ENCODE measurements at regions not wholly inside any gene's neighbourhood (a gene's known extent, or its start where the extent isn't known, plus 50 kb on each side); places are given as distances from the start of the nearest gene placed in this dataset.

DNA sequence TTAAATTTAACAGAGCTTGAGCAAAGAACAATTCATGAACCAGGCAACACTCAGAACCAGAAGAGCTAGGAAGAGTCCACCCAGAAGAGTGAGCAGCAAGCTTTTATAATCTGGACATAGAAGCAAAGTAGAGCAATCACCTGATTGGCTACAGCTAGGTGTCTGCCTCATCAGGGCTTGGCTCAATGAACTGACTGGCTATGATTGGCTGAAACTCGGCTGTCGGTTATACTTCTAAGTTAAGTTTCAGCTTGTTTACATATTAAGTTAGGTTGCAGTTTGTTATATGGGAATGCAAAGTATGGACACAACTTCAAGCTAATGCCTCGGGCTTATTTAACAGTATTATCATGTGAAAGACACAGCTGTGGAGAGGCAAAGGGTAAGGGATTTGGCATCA is 63.2 kb upstream of the NABP1 start:
- DNase-seq = no peak

DNA sequence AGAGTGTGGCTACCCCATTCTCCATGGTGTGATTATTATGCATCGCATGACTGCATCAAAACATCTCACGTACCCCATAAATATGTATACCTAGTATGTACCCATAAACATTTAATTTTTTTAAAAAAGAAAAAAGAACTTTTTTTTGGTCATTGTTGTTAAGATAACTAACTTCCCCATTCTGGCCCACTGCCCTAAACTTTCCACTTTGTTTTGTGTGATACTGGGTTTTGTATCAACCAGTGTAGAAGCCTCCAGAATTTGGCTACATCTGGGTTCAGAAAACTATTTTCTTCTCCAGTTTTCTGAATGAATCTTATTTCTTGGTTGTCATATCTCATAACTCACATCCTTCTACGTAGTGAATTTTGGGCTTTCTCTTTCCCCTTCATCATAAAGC is 62.3 kb upstream of the NABP1 start:
- DNase-seq = no peak

DNA sequence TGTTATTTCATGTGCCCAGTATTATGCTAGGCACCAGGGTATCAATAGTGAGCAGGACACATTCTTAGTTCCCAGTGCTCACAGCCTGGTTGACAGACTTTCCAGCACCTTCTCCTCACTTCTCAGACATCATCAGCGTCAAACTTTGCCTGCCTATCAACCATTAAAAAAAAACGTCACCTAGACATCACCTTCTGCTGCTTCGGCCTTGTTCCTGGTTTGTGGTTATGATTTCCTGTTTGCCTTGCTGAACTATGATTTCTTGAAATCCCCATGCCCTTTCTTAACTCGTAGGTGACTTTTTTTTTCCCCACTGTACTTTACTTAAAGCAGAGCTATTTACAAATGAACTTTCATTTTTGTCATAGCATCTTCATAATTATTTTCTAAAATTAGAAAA is 60.4 kb upstream of the NABP1 start:
- no peak for DNase-seq

DNA sequence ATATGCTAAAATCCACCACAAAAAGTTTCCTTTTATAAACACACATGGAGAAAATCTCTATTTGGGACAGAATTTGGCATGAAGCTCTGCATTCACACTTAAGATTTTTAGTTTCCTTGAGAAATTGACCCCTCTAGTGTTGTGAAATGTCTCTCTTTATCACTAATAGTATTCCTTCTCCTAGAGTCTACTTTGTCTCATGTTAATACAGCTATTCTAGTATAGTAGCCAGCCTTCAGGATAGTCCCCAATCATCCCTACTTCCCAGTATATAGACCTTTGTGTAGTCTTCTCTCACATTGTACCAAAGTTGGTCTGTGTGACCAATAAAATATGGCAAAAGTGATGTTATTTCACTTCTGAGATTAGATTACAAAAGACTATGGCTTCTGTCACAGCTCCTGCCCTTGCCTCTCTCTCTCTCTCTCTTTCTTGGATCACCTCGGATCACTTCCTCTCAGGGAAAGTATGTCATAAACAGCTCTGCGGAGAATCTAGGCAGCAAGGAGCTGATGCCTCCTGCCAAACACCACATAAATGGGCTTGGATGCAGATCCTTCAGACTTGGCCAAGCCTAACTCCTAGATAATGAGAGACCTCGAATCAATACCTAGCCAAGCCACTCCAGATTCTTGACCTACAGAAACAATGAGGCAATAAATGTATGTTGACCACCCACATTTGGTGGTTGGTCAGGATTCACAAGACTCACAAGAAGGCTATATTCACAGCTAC is 59.7 kb upstream of the NABP1 start:
- no peak for DNase-seq

DNA sequence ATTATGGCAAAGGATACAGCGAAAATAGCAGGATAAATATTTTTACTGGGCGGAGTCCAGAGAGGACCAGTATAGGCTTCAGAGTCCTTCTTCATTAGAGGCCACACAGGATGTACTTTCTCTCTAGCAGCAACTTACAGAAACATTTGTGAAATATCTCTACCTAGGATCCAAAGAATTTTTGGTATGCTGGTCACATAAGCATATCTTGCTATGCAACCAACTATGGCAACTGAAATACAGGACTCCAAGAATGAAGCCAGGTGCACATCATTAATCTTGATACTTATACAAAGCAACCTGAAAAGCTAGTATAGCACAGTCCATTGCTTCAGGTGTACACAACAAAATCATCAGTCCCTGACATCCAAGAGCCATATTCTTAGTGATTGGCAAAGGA is 59.1 kb upstream of the NABP1 start:
- DNase-seq = no peak

DNA sequence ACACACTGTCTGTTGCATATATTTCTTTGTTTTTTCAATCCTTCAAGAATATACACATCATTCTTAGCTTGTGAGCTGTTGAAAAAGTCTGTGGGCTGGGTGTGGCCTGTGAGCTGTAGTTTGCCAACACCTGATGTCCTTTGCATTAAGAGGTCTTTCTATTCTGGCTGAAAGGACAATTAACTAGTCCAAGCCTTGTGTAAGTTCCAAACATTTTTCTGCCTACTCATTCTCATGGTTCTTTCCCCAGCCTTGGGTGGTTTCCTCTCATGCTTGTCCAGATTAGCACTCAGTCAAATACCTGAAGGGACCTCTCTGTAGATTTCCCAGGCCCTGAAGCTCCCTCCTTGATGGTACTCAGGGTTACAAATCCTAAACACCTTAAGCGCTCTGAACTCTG is 57.8 kb upstream of the NABP1 start:
- DNase-seq = no peak

DNA sequence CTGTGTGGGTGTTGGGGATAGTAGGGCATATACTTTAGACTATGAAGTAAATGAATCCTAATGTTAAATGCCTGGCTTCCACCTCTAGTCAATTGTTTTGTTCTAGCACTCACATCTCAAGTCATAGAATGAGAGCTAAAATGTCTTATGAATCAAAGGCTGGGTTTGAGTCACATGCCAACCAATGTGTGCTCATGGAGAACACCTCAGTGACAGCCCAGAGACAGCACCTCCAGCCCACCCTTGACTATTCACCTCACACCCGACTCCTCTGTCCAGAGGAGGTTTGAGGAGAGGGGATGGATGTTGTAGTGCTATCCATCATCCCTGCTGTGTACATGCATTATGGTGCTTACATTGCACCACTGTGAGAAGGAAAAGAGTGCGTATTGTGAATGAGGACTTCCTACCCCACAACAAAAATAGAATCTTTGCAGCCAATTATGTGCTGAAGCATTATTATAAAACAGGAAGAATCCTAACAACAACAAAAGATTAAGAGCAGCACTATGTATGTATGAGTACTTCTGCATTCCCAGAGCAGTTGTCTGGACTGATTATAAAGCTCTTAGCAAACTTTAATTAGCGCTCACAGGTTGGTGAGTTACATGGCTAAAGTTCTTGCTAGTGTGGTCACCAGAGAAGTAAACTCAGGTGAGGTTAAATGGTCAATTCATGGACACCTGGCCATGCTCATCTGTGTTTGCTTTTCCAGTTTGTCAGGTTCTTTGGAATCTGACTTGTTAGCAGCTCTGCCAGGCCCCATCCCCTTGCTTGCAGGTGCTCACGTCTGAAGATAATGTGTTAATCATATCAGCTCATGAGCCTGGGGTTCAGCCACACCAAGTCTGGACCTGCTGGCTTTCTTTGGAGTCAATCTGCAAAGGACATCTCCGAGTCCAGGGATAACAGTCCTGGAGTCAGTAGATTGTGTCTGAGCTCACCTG is 55.3 kb upstream of the NABP1 start:
- DNase-seq = no peak

DNA sequence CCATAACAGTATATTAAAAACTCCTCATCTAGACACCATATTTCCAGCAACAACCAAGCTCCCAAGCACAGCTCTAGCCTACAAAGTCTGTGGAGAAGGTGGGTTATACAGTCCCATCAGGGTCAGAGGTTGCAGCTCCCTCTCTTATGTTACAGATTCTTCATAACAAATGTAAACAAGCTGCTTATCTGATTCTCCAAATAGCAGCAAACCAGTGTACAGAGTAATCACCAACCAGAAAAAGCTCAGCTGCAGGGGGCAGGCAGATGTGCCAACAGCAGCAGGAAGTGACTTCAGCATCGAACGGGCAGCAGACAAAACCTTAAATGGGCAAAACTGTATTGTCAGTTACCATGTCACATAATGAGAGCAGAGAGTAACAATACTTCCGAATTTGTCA is 52.9 kb upstream of the NABP1 start:
- no peak for DNase-seq

DNA sequence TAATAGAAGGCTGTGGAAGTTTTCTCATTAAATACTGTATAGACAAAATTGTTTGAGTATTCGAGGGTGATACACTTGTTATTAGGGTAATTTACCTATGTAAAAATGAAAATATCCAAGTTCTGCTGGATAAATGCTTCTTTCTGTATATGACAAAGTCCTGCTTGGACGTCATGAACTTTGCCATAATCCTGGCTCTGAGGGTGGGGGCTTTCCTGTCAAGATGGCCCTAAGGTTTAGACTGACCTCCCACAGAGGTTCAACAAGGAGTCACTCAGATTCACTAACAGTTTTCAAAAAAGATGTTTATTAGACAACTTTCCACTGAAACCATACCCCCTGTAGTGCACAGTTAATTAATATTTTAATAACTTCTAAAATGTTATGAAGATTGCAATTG is 52.5 kb upstream of the NABP1 start:
- DNase-seq = no peak

DNA sequence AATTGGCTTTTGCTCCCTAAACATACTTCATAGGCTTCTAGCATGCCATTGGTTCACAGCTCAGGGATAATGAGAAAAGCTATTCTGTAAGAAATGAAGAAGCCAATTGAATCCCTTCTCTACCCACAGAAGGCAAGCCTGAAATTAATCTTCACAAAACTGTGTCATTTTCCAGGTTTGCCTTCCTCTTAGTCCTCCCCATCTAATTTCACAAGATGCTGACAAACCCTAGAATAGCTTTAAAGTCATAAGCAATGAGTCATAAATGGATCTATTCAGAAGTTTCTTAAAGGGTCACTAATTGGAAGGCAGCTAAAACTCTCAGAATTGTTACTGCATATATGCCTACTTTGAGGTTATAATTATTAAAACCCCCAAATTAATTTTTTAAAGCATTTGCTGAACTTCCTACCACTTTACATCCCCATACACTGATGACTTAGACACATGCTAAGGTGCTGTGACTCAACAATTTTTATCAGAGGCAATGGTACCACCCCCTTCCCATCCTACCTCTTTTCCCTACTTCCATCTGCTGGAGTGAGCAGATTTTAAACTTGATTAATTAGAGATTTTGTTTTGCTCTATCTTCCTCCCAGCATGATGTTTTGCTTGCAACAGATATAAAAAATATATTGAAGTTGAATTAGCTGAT is 51.3 kb upstream of the NABP1 start:
- no peak for DNase-seq

DNA sequence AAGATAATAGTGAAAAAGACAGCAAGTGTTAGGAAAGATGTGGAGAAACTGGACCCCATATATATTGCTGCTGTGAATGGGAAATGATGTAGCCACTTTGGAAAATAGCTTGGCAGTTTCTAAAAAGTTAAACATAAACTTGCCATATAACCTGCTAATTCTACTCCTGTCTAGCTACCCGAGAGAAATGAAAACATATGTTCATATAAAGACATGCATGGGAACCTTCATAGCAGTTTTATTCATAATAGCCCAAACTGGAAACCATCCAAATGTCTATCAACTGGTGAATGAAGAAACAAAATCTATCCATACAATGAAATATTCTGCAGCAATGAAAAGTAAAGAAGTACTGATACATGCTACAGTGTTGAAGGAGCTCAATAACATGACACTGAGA is 50.4 kb upstream of the NABP1 start:
- DNase-seq = no peak
